OCI-LY7 (cell line): ENCODE measurements at regions not wholly inside any gene's neighbourhood (a gene's known extent, or its start where the extent isn't known, plus 50 kb on each side); places are given as distances from the start of the nearest gene placed in this dataset.

ENCODE experiments used
- CTCF ChIP-seq: fragments of 200-600 bp; sonication (generic); conservative IDR thresholded peaks from 2 replicates; pipeline ENCODE4 v1.5.1; 2014; ENCODE audit warnings: mild to moderate bottlenecking, antibody characterized with exemption, low read length, moderate library complexity, mixed read lengths
- EZH2phosphoT487 ChIP-seq: fragments of 200-600 bp; sonication (generic); IDR thresholded peaks from 2 replicates; pipeline ENCODE4 v1.6.1; 2018; ENCODE audit warnings: low read depth, borderline replicate concordance, mild to moderate bottlenecking, mixed run types, antibody characterized with exemption, low read length, moderate library complexity, mixed read lengths

- TF ChIP-seq CTCF (no peak), EZH2phosphoT487 (no peak)
These were observed 112.6 kb upstream of the FZD10 start for GRCh38 chr12:130049666-130050065.
